ENCODE measurements at regions not wholly inside any gene's neighbourhood (a gene's known extent, or its start where the extent isn't known, plus 50 kb on each side); places are given as distances from the start of the nearest gene placed in this dataset.

- DNase-seq (ENCODE audit: low spot score): no peak
- H3K9me3 ChIP-seq: no peaks in the 10 kb centered on the region
- TF ChIP-seq POLR2AphosphoS5 (IDR thresholded peaks at IDR 0.05) (no peak), CTCF (IDR thresholded peaks at IDR 0.05) (no peak), POLR2A (IDR thresholded peaks at IDR 0.05) (no peak)
- intact Hi-C loops (cut with DNase I): no loop called here
- H3K36me3 ChIP-seq: no peaks in the 10 kb centered on the region
- H3K27me3 ChIP-seq (replicated peaks; ENCODE audit: insufficient read depth): no peaks in the 10 kb centered on the region
- no peak overlapping the region for H3K4me3 ChIP-seq
- no peaks in the 10 kb centered on the region for H3K4me1 ChIP-seq (replicated peaks)
- no peak overlapping the region for H3K27ac ChIP-seq
These were observed 119.5 kb upstream of the FOXA2 start for GRCh38 chr20:22703843-22704242.

- H3K4me1 ChIP-seq (replicated peaks): no peaks in the 10 kb centered on the region
- intact Hi-C loops (cut with DNase I): no loop called here
- H3K27ac ChIP-seq: no peak overlapping the region
- H3K27me3 ChIP-seq (replicated peaks; ENCODE audit: insufficient read depth): no peaks in the 10 kb centered on the region
- H3K4me3 ChIP-seq: no peak overlapping the region
- DNase-seq (ENCODE audit: low spot score): no peak
- H3K9me3 ChIP-seq: no peaks in the 10 kb centered on the region
- WGBS: 88% methylated on average over 2 of the region's 2 CpGs
- TF ChIP-seq CTCF (IDR thresholded peaks at IDR 0.05) (no peak), POLR2AphosphoS5 (IDR thresholded peaks at IDR 0.05) (no peak), POLR2A (IDR thresholded peaks at IDR 0.05) (no peak)
- no peaks in the 10 kb centered on the region for H3K36me3 ChIP-seq
These were observed 127.8 kb upstream of the FOXA2 start for GRCh38 chr20:22711971-22712755.

GRCh38 chr20:22716821-22717351 lies 132.5 kb upstream of the FOXA2 start:
- no peaks in the 10 kb centered on the region for H3K4me1 ChIP-seq (replicated peaks)
- no peak overlapping the region for H3K27ac ChIP-seq
- no peak overlapping the region for H3K4me3 ChIP-seq
- TF ChIP-seq CTCF (IDR thresholded peaks at IDR 0.05): no peak
- TF ChIP-seq POLR2A (IDR thresholded peaks at IDR 0.05): no peak
- TF ChIP-seq POLR2AphosphoS5 (IDR thresholded peaks at IDR 0.05): no peak
- no peaks in the 10 kb centered on the region for H3K36me3 ChIP-seq
- intact Hi-C loops (cut with DNase I): no loop called here
- H3K9me3 ChIP-seq: no peaks in the 10 kb centered on the region
- no peaks in the 10 kb centered on the region for H3K27me3 ChIP-seq (replicated peaks; ENCODE audit: insufficient read depth)
- no peak for DNase-seq (ENCODE audit: low spot score)
- WGBS: 36% methylated on average over 5 of the region's 5 CpGs

GRCh38 chr20:22717466-22717865 lies 133.1 kb upstream of the FOXA2 start:
- intact Hi-C loops (cut with DNase I): no loop called here
- Histone ChIP-seq H3K4me1 (replicated peaks) (no peaks in the 10 kb centered on the region), H3K4me3 (no peak overlapping the region), H3K36me3 (no peaks in the 10 kb centered on the region), H3K9me3 (no peaks in the 10 kb centered on the region), H3K27ac (no peak overlapping the region), H3K27me3 (replicated peaks; ENCODE audit: insufficient read depth) (no peaks in the 10 kb centered on the region)
- DNase-seq (ENCODE audit: low spot score): no peak
- WGBS: 75% methylated on average over 4 of the region's 4 CpGs
- no peak for TF ChIP-seq CTCF (IDR thresholded peaks at IDR 0.05)
- TF ChIP-seq POLR2A (IDR thresholded peaks at IDR 0.05): no peak
- TF ChIP-seq POLR2AphosphoS5 (IDR thresholded peaks at IDR 0.05): no peak

- intact Hi-C loops (cut with DNase I): no loop called here
- TF ChIP-seq POLR2A (IDR thresholded peaks at IDR 0.05): no peak
- TF ChIP-seq POLR2AphosphoS5 (IDR thresholded peaks at IDR 0.05): no peak
- TF ChIP-seq CTCF (IDR thresholded peaks at IDR 0.05): no peak
- Histone ChIP-seq H3K27ac (no peak overlapping the region), H3K36me3 (no peaks in the 10 kb centered on the region), H3K4me3 (no peak overlapping the region), H3K4me1 (replicated peaks) (no peaks in the 10 kb centered on the region), H3K9me3 (no peaks in the 10 kb centered on the region), H3K27me3 (replicated peaks; ENCODE audit: insufficient read depth) (peaks cover 2% of the 10 kb centered on the region)
- no peak for DNase-seq (ENCODE audit: low spot score)
- 37% methylated on average over 7 of the region's 7 CpGs for WGBS
These were observed 134.8 kb upstream of the FOXA2 start for GRCh38 chr20:22719167-22719591.

Measured in prostate gland (tissue), 2 donors.